LNCaP clone FGC (cell line): ENCODE measurements at regions not wholly inside any gene's neighbourhood (a gene's known extent, or its start where the extent isn't known, plus 50 kb on each side); places are given as distances from the start of the nearest gene placed in this dataset.

Source experiments
- DNase-seq: peaks from one replicate; pipeline ENCODE4 v3.0.0-alpha.2; 2011; ENCODE audit warnings: low read depth
- H3K4me3 ChIP-seq: 2 replicates; pipeline ENCODE4 v1.5.1; 2011; ENCODE audit warnings: mild to moderate bottlenecking, low read depth, low read length, control low read depth
- CTCF ChIP-seq: IDR thresholded peaks from 2 replicates; pipeline ENCODE4 v1.5.1; 2012; ENCODE audit warnings: mild to moderate bottlenecking; ENCODE audit not compliant: control insufficient read depth, insufficient read depth; ENCODE audit errors: extremely low read depth

- DNase-seq: no peak
- H3K4me3 ChIP-seq: no peak overlapping the region
- TF ChIP-seq CTCF: no peak
Observed at GRCh38 chr3:69562020-69562419, 176.1 kb upstream of the FRMD4B start.

GRCh38 chr3:69560818-69561217, 174.9 kb upstream of the FRMD4B start:
- no peak for TF ChIP-seq CTCF
- no peak overlapping the region for H3K4me3 ChIP-seq
- no peak for DNase-seq

GRCh38 chr3:69560116-69560515, 174.2 kb upstream of the FRMD4B start:
- no peak for DNase-seq
- no peak overlapping the region for H3K4me3 ChIP-seq
- TF ChIP-seq CTCF: no peak

- DNase-seq: peak; percentile 46
- no peak overlapping the region for H3K4me3 ChIP-seq
- TF ChIP-seq CTCF: no peak
Observed at GRCh38 chr3:69558912-69559311, 173.0 kb upstream of the FRMD4B start.

- DNase-seq: no peak
- no peak for TF ChIP-seq CTCF
Observed at GRCh38 chr3:69554576-69554975, 168.7 kb upstream of the FRMD4B start.

GRCh38 chr3:69553888-69554287, 168.0 kb upstream of the FRMD4B start:
- DNase-seq: no peak
- H3K4me3 ChIP-seq: no peak overlapping the region
- no peak for TF ChIP-seq CTCF

More at GRCh38 chr3:69554576-69554975, 168.7 kb upstream of the FRMD4B start:
- no peak overlapping the region for H3K4me3 ChIP-seq

GRCh38 chr3:69547461-69547880, 161.6 kb upstream of the FRMD4B start:
- peak; percentile 26 for DNase-seq
- H3K4me3 ChIP-seq: no peak overlapping the region
- no peak for TF ChIP-seq CTCF
